GM23338 (cell line): ENCODE measurements at regions not wholly inside any gene's neighbourhood (a gene's known extent, or its start where the extent isn't known, plus 50 kb on each side); places are given as distances from the start of the nearest gene placed in this dataset.

Source experiments
- ATAC-seq: fragments of 200-7000 bp; cut with Tn5 transposase; 3 replicates; pipeline ENCODE4 v1.9.1; 2020
- DNase-seq: peaks from one replicate; pipeline ENCODE4 v3.0.0-alpha.2; 2015; ENCODE audit warnings: low spot score
- H2AFZ ChIP-seq: fragments of 200-600 bp; sonication (generic); 2 replicates; pipeline ENCODE4 v1.8.0; 2016; ENCODE audit warnings: antibody characterized with exemption, mild to moderate bottlenecking, moderate library complexity
- H3F3A ChIP-seq: fragments of 200-600 bp; sonication (generic); replicated peaks from 2 replicates; pipeline ENCODE4 v1.8.0; 2017; ENCODE audit warnings: antibody characterized with exemption, mixed run types, low read depth
- H3K27ac ChIP-seq: fragments of 200-600 bp; sonication (generic); 2 replicates; pipeline ENCODE4 v1.6.1; 2016; ENCODE audit warnings: low read depth
- H3K27me3 ChIP-seq: fragments of 200-600 bp; sonication (generic); 2 replicates; pipeline ENCODE4 v1.8.0; 2016; ENCODE audit warnings: mild to moderate bottlenecking, mixed run types, moderate library complexity; ENCODE audit not compliant: insufficient read depth
- H3K36me3 ChIP-seq: fragments of 200-600 bp; sonication (generic); 2 replicates; pipeline ENCODE4 v1.8.0; 2016; ENCODE audit warnings: mild to moderate bottlenecking; ENCODE audit not compliant: insufficient read depth
- H3K4me1 ChIP-seq: fragments of 200-600 bp; sonication (generic); 2 replicates; pipeline ENCODE4 v1.8.0; 2016; ENCODE audit warnings: mild to moderate bottlenecking, moderate library complexity; ENCODE audit not compliant: insufficient read depth
- H3K4me2 ChIP-seq: fragments of 200-600 bp; sonication (generic); 2 replicates; pipeline ENCODE4 v1.7.1; 2017; ENCODE audit warnings: mixed run types
- H3K4me3 ChIP-seq: fragments of 200-600 bp; sonication (generic); 2 replicates; pipeline ENCODE4 v1.6.1; 2016; ENCODE audit warnings: mixed run types
- H3K79me2 ChIP-seq: fragments of 200-600 bp; sonication (generic); replicated peaks from 2 replicates; pipeline ENCODE4 v1.8.0; 2017; ENCODE audit warnings: mild to moderate bottlenecking; ENCODE audit not compliant: insufficient read depth
- H3K9me2 ChIP-seq: fragments of 200-600 bp; sonication (generic); 2 replicates; pipeline ENCODE4 v1.8.0; 2017; ENCODE audit not compliant: insufficient read depth
- H4K20me1 ChIP-seq: fragments of 200-600 bp; sonication (generic); replicated peaks from 2 replicates; pipeline ENCODE4 v1.8.0; 2017; ENCODE audit warnings: mild to moderate bottlenecking; ENCODE audit not compliant: insufficient read depth
- H3K27ac Mint-ChIP-seq: 2 replicates; pipeline ENCODE4 v1.8.0; 2020; ENCODE audit warnings: inconsistent platforms, mild to moderate bottlenecking, moderate library complexity, mixed read lengths
- H3K27me3 Mint-ChIP-seq: 3 replicates; pipeline ENCODE4 v1.8.0; 2022; ENCODE audit warnings: low read depth, mild to moderate bottlenecking, moderate library complexity, mixed read lengths, inconsistent platforms; ENCODE audit not compliant: insufficient read depth, poor library complexity
- H3K36me3 Mint-ChIP-seq: 3 replicates; pipeline ENCODE4 v1.8.0; 2021; ENCODE audit warnings: low read depth, mild to moderate bottlenecking, inconsistent platforms, moderate library complexity, mixed read lengths
- H3K4me1 Mint-ChIP-seq: 3 replicates; pipeline ENCODE4 v1.8.0; 2020; ENCODE audit warnings: mild to moderate bottlenecking, inconsistent platforms, mixed read lengths
- H3K4me3 Mint-ChIP-seq: 3 replicates; pipeline ENCODE4 v1.8.0; 2021; ENCODE audit warnings: moderate library complexity, mild to moderate bottlenecking, inconsistent platforms, mixed read lengths
- H3K9me3 Mint-ChIP-seq: 3 replicates; pipeline ENCODE4 v1.8.0; 2020; ENCODE audit warnings: moderate library complexity, mild to moderate bottlenecking, inconsistent platforms, mixed read lengths
- CREB1 ChIP-seq: fragments of 250-450 bp; sonication (Bioruptor Pico); IDR thresholded peaks from 2 replicates; pipeline ENCODE4 v1.5.0; 2020; ENCODE audit warnings: low read depth, mild to moderate bottlenecking, moderate library complexity
- EZH2 ChIP-seq: fragments of 200-600 bp; sonication (generic); IDR thresholded peaks from one replicate; pipeline ENCODE4 v1.8.0; 2017; ENCODE audit warnings: antibody characterized with exemption, mild to moderate bottlenecking, low read depth; ENCODE audit not compliant: unreplicated experiment
- EZH2phosphoT487 ChIP-seq: fragments of 200-600 bp; sonication (generic); IDR thresholded peaks from one replicate; pipeline ENCODE4 v1.8.1; 2018; ENCODE audit warnings: antibody characterized with exemption; ENCODE audit not compliant: unreplicated experiment
- JUNB ChIP-seq: IDR thresholded peaks from one replicate; pipeline ENCODE4 v1.6.1; 2016; ENCODE audit warnings: antibody characterized with exemption; ENCODE audit not compliant: unreplicated experiment
- NANOG ChIP-seq: IDR thresholded peaks from 2 replicates; pipeline ENCODE4 v1.6.1; 2016; ENCODE audit warnings: antibody characterized with exemption, borderline replicate concordance
- POLR2AphosphoS5 ChIP-seq: IDR thresholded peaks from 2 replicates; pipeline ENCODE4 v1.6.1; 2016; ENCODE audit warnings: antibody characterized with exemption, low read depth
- STAT1 ChIP-seq: IDR thresholded peaks from one replicate; pipeline ENCODE4 v1.6.1; 2016; ENCODE audit warnings: antibody characterized with exemption; ENCODE audit not compliant: unreplicated experiment
- ZNF114 ChIP-seq: fragments of 250-450 bp; sonication (Bioruptor Pico); IDR thresholded peaks from 2 replicates; pipeline ENCODE4 v1.5.0; 2020; ENCODE audit warnings: mild to moderate bottlenecking, moderate library complexity
- ZNF331 ChIP-seq: fragments of 250-450 bp; sonication (Bioruptor Pico); IDR thresholded peaks from 2 replicates; pipeline ENCODE4 v1.5.0; 2020; ENCODE audit warnings: low read depth, mild to moderate bottlenecking, moderate library complexity
- TF ChIP-seq, protein P1 (sequence below), 2 experiments: fragments of 200-600 bp in 1 of 2; sonication (generic) in 1 of 2; conservative IDR thresholded peaks; 2 replicates each; pipeline versions ENCODE4 v1.5.1 to v1.6.1; 2016 to 2017; ENCODE audit warnings: antibody characterized with exemption in 2 of 2, low read depth in 2 of 2, mild to moderate bottlenecking in 2 of 2, moderate library complexity in 1 of 2
- TF ChIP-seq, protein P2 (sequence below): IDR thresholded peaks from 2 replicates; pipeline ENCODE4 v1.6.1; 2016; ENCODE audit warnings: antibody characterized with exemption
- TF ChIP-seq, protein P3 (sequence below): IDR thresholded peaks from one replicate; pipeline ENCODE4 v1.6.1; 2018; ENCODE audit warnings: antibody characterized with exemption; ENCODE audit not compliant: unreplicated experiment
- TF ChIP-seq, protein P4 (sequence below): fragments of 250-450 bp; sonication (Bioruptor Pico); IDR thresholded peaks from 2 replicates; pipeline ENCODE4 v1.5.0; 2020; ENCODE audit warnings: mild to moderate bottlenecking, moderate library complexity

DNA sequence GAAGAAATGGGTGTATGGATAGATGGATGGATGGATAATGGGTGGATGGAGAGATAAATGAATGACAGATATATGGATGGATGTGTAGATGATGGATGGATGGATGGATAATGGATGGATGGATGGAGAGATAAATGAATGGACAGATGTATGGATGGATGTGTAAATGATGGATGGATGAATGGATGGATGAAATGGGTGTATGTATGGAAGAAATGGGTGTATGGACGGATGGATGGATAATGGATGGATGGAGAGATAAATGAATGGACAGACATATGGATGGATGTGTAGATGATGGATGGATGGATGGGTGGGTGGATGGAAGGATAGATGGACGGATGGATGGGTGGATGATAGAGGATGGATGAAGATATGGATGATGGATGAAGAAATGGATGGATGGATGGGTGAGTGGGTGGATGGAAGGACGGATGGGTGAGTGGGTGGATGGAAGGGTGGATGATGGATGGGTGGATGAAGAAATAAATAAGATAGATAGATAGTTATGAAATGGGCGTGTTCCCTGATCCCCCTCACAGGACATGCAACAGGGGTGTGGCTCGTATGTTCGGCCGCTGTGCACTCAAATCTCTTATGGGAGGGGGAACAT is 91.1 kb upstream of the NKX1-1 start:
- TF ChIP-seq ZNF331 (CRISPR knock-in tag) (no peak), NANOG (no peak), CREB1 (CRISPR knock-in tag) (no peak), EZH2phosphoT487 (no peak), POLR2AphosphoS5 (no peak), ZNF114 (CRISPR knock-in tag) (no peak), JUNB (no peak), EZH2 (no peak), STAT1 (no peak)
- TF ChIP-seq, protein P1, sequence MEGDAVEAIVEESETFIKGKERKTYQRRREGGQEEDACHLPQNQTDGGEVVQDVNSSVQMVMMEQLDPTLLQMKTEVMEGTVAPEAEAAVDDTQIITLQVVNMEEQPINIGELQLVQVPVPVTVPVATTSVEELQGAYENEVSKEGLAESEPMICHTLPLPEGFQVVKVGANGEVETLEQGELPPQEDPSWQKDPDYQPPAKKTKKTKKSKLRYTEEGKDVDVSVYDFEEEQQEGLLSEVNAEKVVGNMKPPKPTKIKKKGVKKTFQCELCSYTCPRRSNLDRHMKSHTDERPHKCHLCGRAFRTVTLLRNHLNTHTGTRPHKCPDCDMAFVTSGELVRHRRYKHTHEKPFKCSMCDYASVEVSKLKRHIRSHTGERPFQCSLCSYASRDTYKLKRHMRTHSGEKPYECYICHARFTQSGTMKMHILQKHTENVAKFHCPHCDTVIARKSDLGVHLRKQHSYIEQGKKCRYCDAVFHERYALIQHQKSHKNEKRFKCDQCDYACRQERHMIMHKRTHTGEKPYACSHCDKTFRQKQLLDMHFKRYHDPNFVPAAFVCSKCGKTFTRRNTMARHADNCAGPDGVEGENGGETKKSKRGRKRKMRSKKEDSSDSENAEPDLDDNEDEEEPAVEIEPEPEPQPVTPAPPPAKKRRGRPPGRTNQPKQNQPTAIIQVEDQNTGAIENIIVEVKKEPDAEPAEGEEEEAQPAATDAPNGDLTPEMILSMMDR (conservative IDR thresholded peaks at IDR 0.05; ENCODE audit: low read depth in 2 of 2), result no peak
- TF ChIP-seq, protein P2, sequence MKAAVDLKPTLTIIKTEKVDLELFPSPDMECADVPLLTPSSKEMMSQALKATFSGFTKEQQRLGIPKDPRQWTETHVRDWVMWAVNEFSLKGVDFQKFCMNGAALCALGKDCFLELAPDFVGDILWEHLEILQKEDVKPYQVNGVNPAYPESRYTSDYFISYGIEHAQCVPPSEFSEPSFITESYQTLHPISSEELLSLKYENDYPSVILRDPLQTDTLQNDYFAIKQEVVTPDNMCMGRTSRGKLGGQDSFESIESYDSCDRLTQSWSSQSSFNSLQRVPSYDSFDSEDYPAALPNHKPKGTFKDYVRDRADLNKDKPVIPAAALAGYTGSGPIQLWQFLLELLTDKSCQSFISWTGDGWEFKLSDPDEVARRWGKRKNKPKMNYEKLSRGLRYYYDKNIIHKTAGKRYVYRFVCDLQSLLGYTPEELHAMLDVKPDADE, result no peak
- TF ChIP-seq, protein P3, sequence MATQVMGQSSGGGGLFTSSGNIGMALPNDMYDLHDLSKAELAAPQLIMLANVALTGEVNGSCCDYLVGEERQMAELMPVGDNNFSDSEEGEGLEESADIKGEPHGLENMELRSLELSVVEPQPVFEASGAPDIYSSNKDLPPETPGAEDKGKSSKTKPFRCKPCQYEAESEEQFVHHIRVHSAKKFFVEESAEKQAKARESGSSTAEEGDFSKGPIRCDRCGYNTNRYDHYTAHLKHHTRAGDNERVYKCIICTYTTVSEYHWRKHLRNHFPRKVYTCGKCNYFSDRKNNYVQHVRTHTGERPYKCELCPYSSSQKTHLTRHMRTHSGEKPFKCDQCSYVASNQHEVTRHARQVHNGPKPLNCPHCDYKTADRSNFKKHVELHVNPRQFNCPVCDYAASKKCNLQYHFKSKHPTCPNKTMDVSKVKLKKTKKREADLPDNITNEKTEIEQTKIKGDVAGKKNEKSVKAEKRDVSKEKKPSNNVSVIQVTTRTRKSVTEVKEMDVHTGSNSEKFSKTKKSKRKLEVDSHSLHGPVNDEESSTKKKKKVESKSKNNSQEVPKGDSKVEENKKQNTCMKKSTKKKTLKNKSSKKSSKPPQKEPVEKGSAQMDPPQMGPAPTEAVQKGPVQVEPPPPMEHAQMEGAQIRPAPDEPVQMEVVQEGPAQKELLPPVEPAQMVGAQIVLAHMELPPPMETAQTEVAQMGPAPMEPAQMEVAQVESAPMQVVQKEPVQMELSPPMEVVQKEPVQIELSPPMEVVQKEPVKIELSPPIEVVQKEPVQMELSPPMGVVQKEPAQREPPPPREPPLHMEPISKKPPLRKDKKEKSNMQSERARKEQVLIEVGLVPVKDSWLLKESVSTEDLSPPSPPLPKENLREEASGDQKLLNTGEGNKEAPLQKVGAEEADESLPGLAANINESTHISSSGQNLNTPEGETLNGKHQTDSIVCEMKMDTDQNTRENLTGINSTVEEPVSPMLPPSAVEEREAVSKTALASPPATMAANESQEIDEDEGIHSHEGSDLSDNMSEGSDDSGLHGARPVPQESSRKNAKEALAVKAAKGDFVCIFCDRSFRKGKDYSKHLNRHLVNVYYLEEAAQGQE, result no peak
- TF ChIP-seq, protein P4, sequence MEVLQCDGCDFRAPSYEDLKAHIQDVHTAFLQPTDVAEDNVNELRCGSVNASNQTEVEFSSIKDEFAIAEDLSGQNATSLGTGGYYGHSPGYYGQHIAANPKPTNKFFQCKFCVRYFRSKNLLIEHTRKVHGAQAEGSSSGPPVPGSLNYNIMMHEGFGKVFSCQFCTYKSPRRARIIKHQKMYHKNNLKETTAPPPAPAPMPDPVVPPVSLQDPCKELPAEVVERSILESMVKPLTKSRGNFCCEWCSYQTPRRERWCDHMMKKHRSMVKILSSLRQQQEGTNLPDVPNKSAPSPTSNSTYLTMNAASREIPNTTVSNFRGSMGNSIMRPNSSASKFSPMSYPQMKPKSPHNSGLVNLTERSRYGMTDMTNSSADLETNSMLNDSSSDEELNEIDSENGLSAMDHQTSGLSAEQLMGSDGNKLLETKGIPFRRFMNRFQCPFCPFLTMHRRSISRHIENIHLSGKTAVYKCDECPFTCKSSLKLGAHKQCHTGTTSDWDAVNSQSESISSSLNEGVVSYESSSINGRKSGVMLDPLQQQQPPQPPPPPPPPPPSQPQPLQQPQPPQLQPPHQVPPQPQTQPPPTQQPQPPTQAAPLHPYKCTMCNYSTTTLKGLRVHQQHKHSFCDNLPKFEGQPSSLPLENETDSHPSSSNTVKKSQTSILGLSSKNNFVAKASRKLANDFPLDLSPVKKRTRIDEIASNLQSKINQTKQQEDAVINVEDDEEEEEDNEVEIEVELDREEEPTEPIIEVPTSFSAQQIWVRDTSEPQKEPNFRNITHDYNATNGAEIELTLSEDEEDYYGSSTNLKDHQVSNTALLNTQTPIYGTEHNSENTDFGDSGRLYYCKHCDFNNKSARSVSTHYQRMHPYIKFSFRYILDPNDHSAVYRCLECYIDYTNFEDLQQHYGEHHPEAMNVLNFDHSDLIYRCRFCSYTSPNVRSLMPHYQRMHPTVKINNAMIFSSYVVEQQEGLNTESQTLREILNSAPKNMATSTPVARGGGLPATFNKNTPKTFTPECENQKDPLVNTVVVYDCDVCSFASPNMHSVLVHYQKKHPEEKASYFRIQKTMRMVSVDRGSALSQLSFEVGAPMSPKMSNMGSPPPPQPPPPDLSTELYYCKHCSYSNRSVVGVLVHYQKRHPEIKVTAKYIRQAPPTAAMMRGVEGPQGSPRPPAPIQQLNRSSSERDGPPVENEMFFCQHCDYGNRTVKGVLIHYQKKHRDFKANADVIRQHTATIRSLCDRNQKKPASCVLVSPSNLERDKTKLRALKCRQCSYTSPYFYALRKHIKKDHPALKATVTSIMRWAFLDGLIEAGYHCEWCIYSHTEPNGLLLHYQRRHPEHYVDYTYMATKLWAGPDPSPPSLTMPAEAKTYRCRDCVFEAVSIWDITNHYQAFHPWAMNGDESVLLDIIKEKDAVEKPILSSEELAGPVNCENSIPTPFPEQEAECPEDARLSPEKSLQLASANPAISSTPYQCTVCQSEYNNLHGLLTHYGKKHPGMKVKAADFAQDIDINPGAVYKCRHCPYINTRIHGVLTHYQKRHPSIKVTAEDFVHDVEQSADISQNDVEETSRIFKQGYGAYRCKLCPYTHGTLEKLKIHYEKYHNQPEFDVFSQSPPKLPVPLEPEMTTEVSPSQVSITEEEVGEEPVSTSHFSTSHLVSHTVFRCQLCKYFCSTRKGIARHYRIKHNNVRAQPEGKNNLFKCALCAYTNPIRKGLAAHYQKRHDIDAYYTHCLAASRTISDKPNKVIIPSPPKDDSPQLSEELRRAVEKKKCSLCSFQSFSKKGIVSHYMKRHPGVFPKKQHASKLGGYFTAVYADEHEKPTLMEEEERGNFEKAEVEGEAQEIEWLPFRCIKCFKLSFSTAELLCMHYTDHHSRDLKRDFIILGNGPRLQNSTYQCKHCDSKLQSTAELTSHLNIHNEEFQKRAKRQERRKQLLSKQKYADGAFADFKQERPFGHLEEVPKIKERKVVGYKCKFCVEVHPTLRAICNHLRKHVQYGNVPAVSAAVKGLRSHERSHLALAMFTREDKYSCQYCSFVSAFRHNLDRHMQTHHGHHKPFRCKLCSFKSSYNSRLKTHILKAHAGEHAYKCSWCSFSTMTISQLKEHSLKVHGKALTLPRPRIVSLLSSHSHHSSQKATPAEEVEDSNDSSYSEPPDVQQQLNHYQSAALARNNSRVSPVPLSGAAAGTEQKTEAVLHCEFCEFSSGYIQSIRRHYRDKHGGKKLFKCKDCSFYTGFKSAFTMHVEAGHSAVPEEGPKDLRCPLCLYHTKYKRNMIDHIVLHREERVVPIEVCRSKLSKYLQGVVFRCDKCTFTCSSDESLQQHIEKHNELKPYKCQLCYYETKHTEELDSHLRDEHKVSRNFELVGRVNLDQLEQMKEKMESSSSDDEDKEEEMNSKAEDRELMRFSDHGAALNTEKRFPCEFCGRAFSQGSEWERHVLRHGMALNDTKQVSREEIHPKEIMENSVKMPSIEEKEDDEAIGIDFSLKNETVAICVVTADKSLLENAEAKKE (CRISPR knock-in tag), result no peak
- no peaks in the 10 kb centered on the region for H3K4me1 ChIP-seq
- no peak overlapping the region for H2AFZ ChIP-seq
- H3K79me2 ChIP-seq, result no peaks in the 10 kb centered on the region
- no peak overlapping the region for H3K27ac ChIP-seq
- no peaks in the 10 kb centered on the region for H3K36me3 ChIP-seq
- H3K36me3 Mint-ChIP-seq, result no peaks in the 10 kb centered on the region
- H3K27me3 ChIP-seq, result no peaks in the 10 kb centered on the region
- ATAC-seq (no peak), DNase-seq (no peak)
- no peak overlapping the region for H3K27ac Mint-ChIP-seq
- H3K4me1 Mint-ChIP-seq, result no peaks in the 10 kb centered on the region
- no peaks in the 10 kb centered on the region for H4K20me1 ChIP-seq
- no peaks in the 10 kb centered on the region for H3K9me3 Mint-ChIP-seq
- no peak overlapping the region for H3K4me2 ChIP-seq
- no peak overlapping the region for H3K4me3 Mint-ChIP-seq
- H3F3A ChIP-seq, result no peaks in the 10 kb centered on the region
- H3K9me2 ChIP-seq, result no peaks in the 10 kb centered on the region
- H3K27me3 Mint-ChIP-seq, result no peaks in the 10 kb centered on the region
- no peak overlapping the region for H3K4me3 ChIP-seq
